Activated naive CD8-positive, alpha-beta T cell treated with anti-CD3 and anti-CD28 coated beads, Interleukin-2, amount 50 U/mL, for 24 hours (primary cell): ENCODE measurements at regions not wholly inside any gene's neighbourhood (a gene's known extent, or its start where the extent isn't known, plus 50 kb on each side); places are given as distances from the start of the nearest gene placed in this dataset.

ENCODE experiments used
- ATAC-seq: fragments of 150-1000 bp; cut with Tn5 transposase; one replicate; pipeline ENCODE4 v1.10.0; 2021
- DNase-seq: peaks from one replicate; pipeline ENCODE4 v3.0.0; 2021
- H3K27ac Mint-ChIP-seq: one replicate; pipeline ENCODE4 v1.8.0; 2021; ENCODE audit warnings: mild to moderate bottlenecking, mixed read lengths
- H3K27me3 Mint-ChIP-seq: one replicate; pipeline ENCODE4 v1.8.0; 2021; ENCODE audit warnings: mixed read lengths
- H3K36me3 Mint-ChIP-seq: one replicate; pipeline ENCODE4 v1.8.0; 2021; ENCODE audit warnings: low read depth, mixed read lengths
- H3K4me1 Mint-ChIP-seq: one replicate; pipeline ENCODE4 v1.8.0; 2021; ENCODE audit warnings: mixed read lengths
- H3K4me3 Mint-ChIP-seq: one replicate; pipeline ENCODE4 v1.8.0; 2021; ENCODE audit warnings: mild to moderate bottlenecking, moderate library complexity, mixed read lengths
- H3K9me3 Mint-ChIP-seq: one replicate; pipeline ENCODE4 v1.8.0; 2021; ENCODE audit warnings: mixed read lengths

DNA sequence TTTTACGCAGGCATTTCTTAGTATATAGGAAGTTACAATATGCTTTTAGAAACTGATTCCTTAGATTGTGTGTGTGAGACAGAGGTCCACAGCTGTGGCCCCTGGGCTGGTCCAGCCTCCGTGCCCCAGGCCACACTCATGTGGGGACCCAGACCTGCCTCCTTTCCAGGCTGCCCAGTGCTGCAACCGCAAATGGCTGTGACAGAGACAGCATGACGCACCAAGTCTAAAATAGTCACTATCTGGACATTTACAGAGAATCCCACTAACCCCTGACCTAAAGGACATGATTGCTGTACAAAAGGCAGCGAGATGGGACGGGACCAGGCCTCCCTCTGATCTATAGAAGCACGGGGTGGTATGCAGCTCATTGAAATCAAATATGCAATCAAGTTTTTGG is 152.2 kb downstream of the TMEM18 start:
- no peaks in the 10 kb centered on the region for H3K36me3 Mint-ChIP-seq
- no peak overlapping the region for H3K27ac Mint-ChIP-seq
- no peaks in the 10 kb centered on the region for H3K4me1 Mint-ChIP-seq
- H3K27me3 Mint-ChIP-seq: peaks cover 2% of the 10 kb centered on the region
- no peaks in the 10 kb centered on the region for H3K9me3 Mint-ChIP-seq
- no peak overlapping the region for H3K4me3 Mint-ChIP-seq
- ATAC-seq (no peak), DNase-seq (no peak)

DNA sequence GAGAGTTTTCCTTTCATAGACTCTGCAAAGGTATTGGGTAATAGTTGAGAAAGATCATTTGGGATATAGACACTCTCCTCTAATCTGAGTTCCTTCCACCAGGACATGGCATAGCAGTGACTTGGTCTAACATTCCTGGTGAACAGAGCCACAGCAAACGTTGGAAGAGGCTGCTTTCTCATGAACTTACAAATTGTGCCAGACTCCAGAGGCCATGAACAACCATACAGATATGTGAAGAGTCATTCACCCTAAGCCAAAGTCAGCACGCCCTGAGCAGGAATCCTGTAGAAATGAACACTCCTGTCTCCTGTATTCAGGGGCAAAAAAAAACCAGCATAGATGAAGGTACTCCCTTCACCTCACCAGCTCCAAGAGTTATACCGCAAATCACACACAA is 152.8 kb downstream of the TMEM18 start:
- no peaks in the 10 kb centered on the region for H3K36me3 Mint-ChIP-seq

DNA sequence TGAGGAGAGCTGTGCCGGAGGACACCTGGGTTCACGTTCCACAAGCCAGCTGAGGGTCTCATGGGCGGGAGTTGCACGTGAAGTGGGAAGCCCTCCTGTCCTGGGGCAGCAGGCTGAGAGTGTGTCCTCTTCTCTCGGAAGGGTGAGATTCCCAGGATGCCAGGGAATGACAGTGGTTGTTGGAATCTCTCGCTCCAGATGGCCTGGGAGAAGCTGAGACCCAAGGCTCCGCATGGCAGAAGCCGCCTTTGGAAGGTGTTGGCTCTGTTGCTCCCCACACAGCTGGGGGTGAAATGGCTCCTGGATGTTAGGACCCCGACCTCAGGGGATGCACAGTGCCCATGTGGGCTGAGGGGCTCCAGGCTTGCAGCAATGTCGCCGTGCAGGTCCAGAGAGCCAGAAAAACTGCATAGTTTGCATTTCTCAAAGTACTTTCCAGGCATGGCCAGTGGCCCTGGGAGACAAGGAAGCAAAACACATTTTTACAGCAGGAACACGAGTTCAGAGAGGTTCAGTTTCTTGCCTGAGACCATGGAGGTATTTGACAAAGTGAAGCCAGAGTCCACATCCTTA is 153.4 kb downstream of the TMEM18 start:
- DNase-seq (no peak), ATAC-seq (no peak)
- no peaks in the 10 kb centered on the region for H3K9me3 Mint-ChIP-seq
- no peak overlapping the region for H3K27ac Mint-ChIP-seq
- H3K4me1 Mint-ChIP-seq: no peaks in the 10 kb centered on the region
- H3K36me3 Mint-ChIP-seq: no peaks in the 10 kb centered on the region
- H3K4me3 Mint-ChIP-seq: no peak overlapping the region
- H3K27me3 Mint-ChIP-seq: peaks cover 2% of the 10 kb centered on the region

More for the DNA sequence above, 152.8 kb downstream of the TMEM18 start:
- H3K4me1 Mint-ChIP-seq: no peaks in the 10 kb centered on the region
- H3K4me3 Mint-ChIP-seq: no peak overlapping the region
- no peaks in the 10 kb centered on the region for H3K9me3 Mint-ChIP-seq
- H3K27me3 Mint-ChIP-seq: peaks cover 2% of the 10 kb centered on the region
- DNase-seq (no peak), ATAC-seq (no peak)
- no peak overlapping the region for H3K27ac Mint-ChIP-seq

DNA sequence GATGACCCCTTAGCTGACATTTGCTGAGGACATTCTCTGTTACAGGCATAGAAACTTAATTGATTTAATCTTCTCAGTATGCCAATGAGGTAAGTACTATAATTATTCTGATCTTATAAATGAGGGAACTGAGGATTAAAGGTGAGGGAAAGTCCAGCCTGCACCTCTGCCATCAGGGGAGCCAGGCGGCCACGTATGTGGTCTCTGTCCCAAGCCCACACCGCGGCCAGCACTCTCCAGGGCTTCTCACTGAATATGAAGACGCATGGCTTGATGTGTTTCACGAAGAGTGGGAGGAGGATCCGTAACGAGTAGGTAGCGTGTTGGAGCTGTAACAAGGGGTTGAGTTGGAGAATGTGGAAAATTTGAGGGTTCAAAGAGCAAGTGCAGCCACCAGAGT is 154.4 kb downstream of the TMEM18 start:
- Mint-ChIP-seq H3K36me3 (no peaks in the 10 kb centered on the region), H3K4me3 (no peak overlapping the region), H3K9me3 (no peaks in the 10 kb centered on the region), H3K27ac (no peak overlapping the region), H3K4me1 (no peaks in the 10 kb centered on the region), H3K27me3 (peaks cover 2% of the 10 kb centered on the region)
- DNase-seq (no peak), ATAC-seq (no peak)

DNA sequence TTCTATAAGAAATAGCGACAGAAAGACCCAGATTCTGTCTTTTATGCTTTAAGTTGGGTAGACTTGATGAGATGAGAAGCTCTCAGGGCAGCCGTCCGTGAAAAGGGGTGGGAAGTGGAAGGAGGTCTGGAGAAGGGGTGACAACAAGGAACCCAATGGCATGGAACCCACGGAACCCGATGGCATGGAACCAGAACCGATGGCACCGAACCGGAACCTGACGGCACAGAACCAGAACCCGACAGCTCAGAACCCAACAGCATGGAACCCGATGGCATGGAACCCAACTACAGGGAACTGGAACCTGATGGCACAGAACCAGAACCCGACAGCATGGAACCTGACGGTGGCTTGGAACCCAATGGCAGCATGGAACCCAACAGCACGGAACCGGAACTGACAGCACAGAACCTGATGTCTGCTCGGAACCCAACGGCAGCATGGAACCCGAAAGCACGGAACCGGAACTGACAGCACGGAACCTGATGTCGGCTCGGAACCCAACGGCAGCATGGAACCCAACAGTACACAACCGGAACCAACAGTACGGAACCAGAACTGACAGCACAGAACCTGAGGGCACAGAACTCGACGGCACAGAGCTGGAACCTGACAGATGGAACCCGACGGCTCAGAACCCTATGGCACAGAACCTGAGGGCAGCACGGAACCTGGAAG is 155.2 kb downstream of the TMEM18 start:
- no peaks in the 10 kb centered on the region for H3K4me1 Mint-ChIP-seq
- no peaks in the 10 kb centered on the region for H3K36me3 Mint-ChIP-seq
- H3K9me3 Mint-ChIP-seq: no peaks in the 10 kb centered on the region
- H3K27ac Mint-ChIP-seq: no peak overlapping the region
- DNase-seq: no peak
- H3K4me3 Mint-ChIP-seq: no peak overlapping the region
- ATAC-seq: no peak
- peaks cover 2% of the 10 kb centered on the region for H3K27me3 Mint-ChIP-seq

DNA sequence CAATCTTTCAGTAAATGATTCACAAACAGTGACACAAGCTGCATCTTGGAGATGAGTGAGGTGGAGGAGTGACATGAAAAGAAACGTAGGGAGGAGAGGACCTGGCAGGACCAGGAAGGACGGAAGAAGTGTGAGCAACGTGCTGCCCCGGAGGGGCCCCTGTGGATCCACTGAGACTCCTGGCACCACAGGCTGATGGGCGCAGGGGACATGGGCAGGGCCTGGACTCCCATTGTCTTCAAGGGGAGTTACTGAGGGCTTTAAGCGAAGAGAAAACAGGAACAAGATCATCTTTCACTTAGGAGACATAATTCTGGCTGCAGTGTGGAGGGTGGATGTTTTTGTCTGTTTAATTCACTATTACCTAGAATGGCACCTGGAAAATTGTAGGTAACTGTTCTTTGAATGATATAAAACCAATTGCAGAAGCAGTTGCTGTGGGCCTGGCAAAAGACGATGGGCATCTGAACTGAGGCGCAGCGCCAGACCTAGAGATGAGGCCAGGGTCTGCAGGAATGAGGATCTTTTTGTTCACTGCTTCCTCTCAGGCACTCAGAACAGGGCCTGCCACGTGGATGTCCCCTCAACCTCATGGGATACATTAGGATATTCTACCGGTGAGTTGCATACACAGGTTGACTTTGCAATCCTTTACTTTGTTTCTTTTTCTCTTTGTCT is 156.4 kb downstream of the TMEM18 start:
- H3K4me1 Mint-ChIP-seq: no peaks in the 10 kb centered on the region

DNA sequence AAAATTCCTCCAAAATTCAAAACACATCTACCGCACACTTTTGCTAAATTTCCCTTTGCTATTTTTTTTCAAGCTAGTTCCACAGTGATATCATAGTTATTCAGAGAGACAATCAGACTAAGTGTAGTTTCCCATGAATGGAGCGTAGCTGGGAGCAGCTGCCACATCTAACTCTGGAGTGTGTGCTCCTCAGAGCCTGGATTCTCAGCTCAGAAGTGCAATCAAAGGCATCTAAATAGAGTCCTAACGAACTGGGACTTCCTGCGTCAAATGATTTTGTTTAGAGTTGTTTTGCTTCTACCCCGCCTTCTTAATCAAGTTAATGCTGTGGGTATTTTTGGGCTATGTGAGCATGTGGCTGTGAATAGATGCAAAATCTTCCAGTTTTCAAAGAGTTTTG is 160.3 kb downstream of the TMEM18 start:
- Mint-ChIP-seq H3K27ac (no peak overlapping the region), H3K27me3 (no peaks in the 10 kb centered on the region), H3K36me3 (no peaks in the 10 kb centered on the region), H3K4me3 (no peak overlapping the region), H3K9me3 (no peaks in the 10 kb centered on the region), H3K4me1 (no peaks in the 10 kb centered on the region)
- no peak for ATAC-seq
- DNase-seq: no peak

More for the DNA sequence above, 156.4 kb downstream of the TMEM18 start:
- no peaks in the 10 kb centered on the region for H3K9me3 Mint-ChIP-seq
- H3K36me3 Mint-ChIP-seq: no peaks in the 10 kb centered on the region
- peaks cover 2% of the 10 kb centered on the region for H3K27me3 Mint-ChIP-seq
- ATAC-seq (no peak), DNase-seq (no peak)
- H3K27ac Mint-ChIP-seq: no peak overlapping the region
- H3K4me3 Mint-ChIP-seq: no peak overlapping the region

DNA sequence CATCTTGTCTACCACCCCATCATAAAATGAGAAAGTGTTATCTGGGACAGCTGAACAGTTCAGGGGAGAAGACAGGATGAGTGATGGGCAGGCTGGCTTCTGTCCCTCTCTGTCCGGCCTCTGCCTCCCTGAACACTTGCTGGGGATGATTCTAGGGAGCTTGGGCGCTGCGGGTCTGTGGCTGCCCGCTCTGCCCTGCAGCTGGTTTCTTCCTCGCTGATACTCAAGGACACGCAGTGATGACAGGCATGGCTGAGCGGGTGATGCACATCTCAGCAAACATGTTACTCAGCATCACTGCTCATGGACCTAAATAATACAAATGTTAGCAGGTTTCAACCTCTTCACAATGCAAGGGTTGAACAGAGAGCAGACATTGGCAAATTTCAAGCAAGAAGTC is 161.1 kb downstream of the TMEM18 start:
- H3K4me1 Mint-ChIP-seq: no peaks in the 10 kb centered on the region

DNA sequence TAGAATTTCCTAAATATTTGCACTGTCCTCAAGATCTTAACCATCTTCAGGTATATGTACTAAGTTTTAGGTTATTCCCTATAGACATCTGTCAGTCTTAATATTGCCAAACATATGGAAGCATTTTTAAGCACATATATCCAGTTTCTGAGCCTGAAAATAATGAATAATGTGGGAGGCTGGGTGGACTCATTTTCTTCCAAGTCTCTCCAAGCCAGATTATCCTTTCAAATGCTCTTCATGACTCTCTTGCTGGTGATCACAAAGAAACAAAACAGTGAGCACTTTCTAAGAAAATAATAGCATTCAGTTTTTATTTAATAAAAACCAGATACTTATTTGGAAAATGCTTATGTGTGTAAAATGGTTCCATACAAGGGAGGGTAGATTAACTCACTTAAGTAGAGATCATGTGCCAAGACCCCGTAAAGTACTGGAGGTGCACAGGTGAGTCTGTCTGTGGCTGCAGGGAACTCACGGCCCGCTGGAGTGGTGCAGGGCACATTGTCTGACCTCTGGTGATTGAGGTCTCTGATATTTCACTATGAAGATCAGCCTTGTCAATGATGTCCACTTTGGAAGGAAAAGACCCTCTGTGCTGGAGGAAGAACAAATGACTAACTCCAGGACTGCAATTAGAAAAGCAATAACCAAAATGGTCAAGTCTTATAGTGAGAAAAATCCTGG is 161.6 kb downstream of the TMEM18 start:
- DNase-seq (no peak), ATAC-seq (no peak)
- Mint-ChIP-seq H3K36me3 (no peaks in the 10 kb centered on the region), H3K9me3 (no peaks in the 10 kb centered on the region), H3K4me3 (no peak overlapping the region), H3K27me3 (no peaks in the 10 kb centered on the region), H3K27ac (no peak overlapping the region), H3K4me1 (no peaks in the 10 kb centered on the region)

More for the DNA sequence above, 161.1 kb downstream of the TMEM18 start:
- Mint-ChIP-seq H3K36me3 (no peaks in the 10 kb centered on the region), H3K4me3 (no peak overlapping the region), H3K27me3 (no peaks in the 10 kb centered on the region), H3K9me3 (no peaks in the 10 kb centered on the region), H3K27ac (no peak overlapping the region)
- ATAC-seq (no peak), DNase-seq (no peak)

DNA sequence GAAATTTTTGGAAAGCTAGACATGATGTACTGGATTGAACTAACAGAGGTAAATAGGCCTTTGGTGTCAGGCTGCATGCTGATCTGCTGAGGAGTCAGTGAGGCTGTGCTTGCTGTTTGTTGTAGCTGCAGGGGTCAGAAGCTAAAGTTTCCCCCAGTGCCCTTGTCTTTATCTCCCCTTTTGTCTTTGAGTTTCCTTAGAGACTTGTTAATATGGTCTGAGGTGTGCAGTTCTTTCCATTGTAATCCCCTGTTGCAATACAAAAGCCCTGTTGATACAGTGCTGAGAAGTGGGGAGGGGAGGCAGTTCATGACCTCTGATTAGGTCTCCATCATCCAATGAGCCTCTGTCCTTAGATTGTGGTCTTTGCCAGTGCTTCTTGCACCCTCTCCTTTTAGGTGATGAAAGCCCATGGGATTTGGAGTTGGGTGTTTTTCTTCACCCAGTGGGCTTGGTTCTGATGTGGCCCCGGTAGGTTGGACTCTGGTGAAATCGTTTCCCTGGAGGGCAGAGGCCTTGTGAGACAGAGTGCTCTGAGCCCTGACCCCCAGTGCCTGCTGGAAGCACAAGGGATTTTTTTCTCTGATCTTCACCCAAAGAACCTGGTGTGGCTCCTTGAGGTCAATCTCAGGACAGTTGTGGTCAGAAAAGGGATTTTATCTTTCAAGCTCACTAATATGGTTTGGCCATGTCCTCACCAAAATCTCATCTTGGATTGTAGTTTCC is 163.1 kb downstream of the TMEM18 start:
- Mint-ChIP-seq H3K4me1 (no peaks in the 10 kb centered on the region), H3K27me3 (no peaks in the 10 kb centered on the region), H3K27ac (no peak overlapping the region), H3K9me3 (no peaks in the 10 kb centered on the region), H3K4me3 (no peak overlapping the region), H3K36me3 (no peaks in the 10 kb centered on the region)
- DNase-seq: no peak
- no peak for ATAC-seq

DNA sequence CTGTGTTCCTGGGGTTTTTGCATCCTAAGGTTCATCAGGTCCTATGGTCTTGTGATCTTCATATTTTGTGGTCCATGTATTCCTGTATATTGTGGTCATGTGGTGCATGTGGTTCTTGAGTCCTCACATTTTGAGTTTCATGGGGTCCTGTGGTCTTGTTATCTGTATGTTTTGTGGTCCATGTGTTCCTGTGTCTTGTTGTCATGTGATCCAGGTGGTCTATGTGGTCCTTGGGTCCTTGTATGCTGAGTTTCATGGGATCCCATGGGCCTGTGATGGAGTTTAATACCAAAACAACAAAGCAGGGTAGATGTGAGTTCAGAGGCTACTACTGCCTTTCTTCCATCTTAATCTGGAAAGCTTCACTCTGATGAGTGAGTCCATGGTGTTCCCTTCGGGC is 166.4 kb downstream of the TMEM18 start:
- Mint-ChIP-seq H3K36me3 (no peaks in the 10 kb centered on the region), H3K4me3 (no peak overlapping the region), H3K4me1 (no peaks in the 10 kb centered on the region), H3K27me3 (no peaks in the 10 kb centered on the region), H3K9me3 (no peaks in the 10 kb centered on the region), H3K27ac (no peak overlapping the region)
- ATAC-seq (no peak), DNase-seq (no peak)

DNA sequence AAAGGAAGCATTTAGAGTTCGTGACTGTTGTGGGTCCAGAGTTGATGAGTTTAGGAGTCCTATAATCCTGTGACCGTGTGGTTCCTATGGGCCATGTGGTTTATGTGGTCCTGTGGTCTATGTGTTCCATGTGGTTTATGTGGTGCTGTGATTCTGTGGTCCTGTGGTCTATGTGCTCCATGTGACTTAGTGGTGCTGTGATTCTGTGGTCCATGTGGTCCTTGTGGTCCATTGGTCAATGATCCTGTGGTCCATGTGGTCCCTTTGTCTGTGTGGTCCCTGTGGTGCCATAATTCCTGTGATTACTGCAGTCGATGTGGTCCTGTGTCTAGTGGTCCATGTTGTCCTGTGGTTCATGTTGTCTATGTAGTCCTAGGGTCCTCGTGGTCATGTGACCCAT is 167.3 kb downstream of the TMEM18 start:
- Mint-ChIP-seq H3K4me3 (no peak overlapping the region), H3K27me3 (no peaks in the 10 kb centered on the region), H3K27ac (no peak overlapping the region), H3K9me3 (no peaks in the 10 kb centered on the region), H3K36me3 (no peaks in the 10 kb centered on the region), H3K4me1 (no peaks in the 10 kb centered on the region)
- DNase-seq (no peak), ATAC-seq (no peak)

DNA sequence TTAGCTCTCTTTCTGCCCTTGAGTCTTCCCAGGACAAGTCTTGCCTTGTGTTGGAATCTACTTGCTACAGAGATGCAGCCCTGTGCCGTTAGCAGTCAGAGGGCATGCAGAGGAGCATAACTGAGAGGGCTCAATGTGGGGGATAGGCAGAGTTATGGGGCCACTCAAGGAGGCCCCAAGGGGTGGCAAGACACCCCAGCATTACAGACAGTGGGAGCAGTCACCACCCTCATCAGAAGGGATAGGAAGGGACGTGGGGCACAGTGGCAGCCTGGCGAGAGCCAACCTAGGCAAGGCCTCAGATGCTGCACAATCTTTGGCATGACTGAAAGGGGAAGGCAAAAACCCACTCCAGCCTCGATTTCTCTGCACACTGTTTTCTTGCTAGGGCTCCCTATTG is 169.1 kb downstream of the TMEM18 start:
- ATAC-seq (no peak), DNase-seq (no peak)
- no peaks in the 10 kb centered on the region for H3K36me3 Mint-ChIP-seq

DNA sequence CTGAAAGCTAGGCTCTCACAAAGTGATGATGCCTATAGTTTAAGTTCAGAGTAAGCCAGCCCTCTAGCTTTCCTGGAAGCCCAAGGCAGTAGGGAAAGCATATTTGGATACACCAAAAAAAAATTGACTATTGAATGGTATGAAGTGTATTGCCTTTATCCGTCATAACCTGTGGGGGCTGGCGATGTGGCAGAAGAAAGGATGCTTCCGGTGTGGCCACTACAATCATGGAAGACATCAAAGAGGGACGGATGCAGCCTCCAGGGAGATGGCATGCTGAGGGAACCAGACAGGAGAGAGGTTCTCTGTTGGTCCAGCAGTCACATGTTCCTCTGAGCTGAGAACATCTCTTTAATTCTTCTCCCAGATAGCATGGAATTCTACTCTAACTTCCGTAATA is 170.3 kb downstream of the TMEM18 start:
- H3K36me3 Mint-ChIP-seq: no peaks in the 10 kb centered on the region

More for the DNA sequence above, 169.1 kb downstream of the TMEM18 start:
- Mint-ChIP-seq H3K27me3 (no peaks in the 10 kb centered on the region), H3K9me3 (no peaks in the 10 kb centered on the region), H3K4me3 (no peak overlapping the region), H3K4me1 (no peaks in the 10 kb centered on the region), H3K27ac (no peak overlapping the region)

More for the DNA sequence above, 170.3 kb downstream of the TMEM18 start:
- Mint-ChIP-seq H3K27me3 (no peaks in the 10 kb centered on the region), H3K9me3 (no peaks in the 10 kb centered on the region), H3K4me3 (no peak overlapping the region), H3K4me1 (no peaks in the 10 kb centered on the region), H3K27ac (no peak overlapping the region)
- no peak for DNase-seq
- ATAC-seq: no peak
